Spleen (tissue), 7 donors: ENCODE measurements at regions not wholly inside any gene's neighbourhood (a gene's known extent, or its start where the extent isn't known, plus 50 kb on each side); places are given as distances from the start of the nearest gene placed in this dataset.

Experiments used
- CTCF ChIP-seq, 11 experiments: fragments of 200-600 bp in 7 of 11; fragments of 450-650 bp in 4 of 11; sonication (generic) in 4 of 11; IDR thresholded peaks in 8 of 11; conservative IDR thresholded peaks in 3 of 11; 1 replicate in 7 of 11; 2 replicates in 4 of 11; pipeline versions ENCODE4 v1.4.0 to v1.8.0; 2016 to 2021; ENCODE audit warnings: antibody characterized with exemption in 11 of 11, inconsistent platforms in 4 of 11, mild to moderate bottlenecking in 1 of 11
- POLR2A ChIP-seq, 3 donors: fragments of 450-650 bp; IDR thresholded peaks; one replicate each; pipeline ENCODE4 v1.5.1; 2017; ENCODE audit warnings: antibody characterized with exemption in 3 of 3, mild to moderate bottlenecking in 1 of 3
- donor health status: DM: no; HTN: no; CAD: no; lungs with moderate emphysema.
- donor health status: DM: no; HTN: no; CAD: no.
- donor health status: DM: no; HTN: no; CAD: no.

GRCh38 chr5:3466392-3466791, 129.2 kb upstream of the IRX1 start:
- TF ChIP-seq POLR2A (IDR thresholded peaks at IDR 0.05) = no peak
- no peak for TF ChIP-seq CTCF (IDR thresholded peaks at IDR 0.05 in 8 of 11, conservative IDR thresholded peaks at IDR 0.05 in 3 of 11)
